WTC11 (cell line): ENCODE measurements at regions not wholly inside any gene's neighbourhood (a gene's known extent, or its start where the extent isn't known, plus 50 kb on each side); places are given as distances from the start of the nearest gene placed in this dataset.

Source experiments
- ATAC-seq: fragments of 200-7000 bp; cut with Tn5 transposase; 2 replicates; pipeline ENCODE4 v1.10.0; 2021; ENCODE audit warnings: mild to moderate bottlenecking, moderate library complexity
- CTCF ChIA-PET: fragments of 300-600 bp; sonication (Branson Sonifier 250); formaldehyde crosslinking; loops from one replicate; lab custom pipeline; 2021; ENCODE audit warnings: antibody characterized with exemption; lab: Charles Lee
- POLR2A ChIA-PET: fragments of 350-600 bp; sonication (Branson Sonifier 250); formaldehyde crosslinking; loops from one replicate; lab custom pipeline; 2021; ENCODE audit warnings: antibody characterized with exemption; lab: Charles Lee
- DNase-seq: peaks from one replicate; pipeline ENCODE4 v3.0.0; 2021; ENCODE audit warnings: low spot score
- H3K27ac Mint-ChIP-seq: 2 replicates; pipeline ENCODE4 v1.8.0; 2021; ENCODE audit warnings: mixed read lengths
- H3K27me3 Mint-ChIP-seq: 2 replicates; pipeline ENCODE4 v1.8.0; 2021; ENCODE audit warnings: low read depth, mild to moderate bottlenecking, moderate library complexity, mixed read lengths
- H3K36me3 Mint-ChIP-seq: 2 replicates; pipeline ENCODE4 v1.8.0; 2021; ENCODE audit warnings: mixed read lengths
- H3K4me1 Mint-ChIP-seq: 2 replicates; pipeline ENCODE4 v1.8.0; 2022; ENCODE audit warnings: mixed read lengths
- H3K4me3 Mint-ChIP-seq: 2 replicates; pipeline ENCODE4 v1.8.0; 2021; ENCODE audit warnings: mild to moderate bottlenecking, moderate library complexity, mixed read lengths
- H3K9me3 Mint-ChIP-seq: 2 replicates; pipeline ENCODE4 v1.8.0; 2021; ENCODE audit warnings: mixed read lengths
- CBFB ChIP-seq: sonication (generic); formaldehyde crosslinking; IDR thresholded peaks from 2 replicates; pipeline ENCODE4 v1.8.1; 2022; ENCODE audit warnings: mild to moderate bottlenecking, low read depth, missing genetic modification reagents
- CREB1 ChIP-seq: sonication (generic); formaldehyde crosslinking; IDR thresholded peaks from 2 replicates; pipeline ENCODE4 v1.8.0; 2023; ENCODE audit warnings: mild to moderate bottlenecking, missing genetic modification reagents
- ELF4 ChIP-seq: sonication (generic); formaldehyde crosslinking; IDR thresholded peaks from 2 replicates; pipeline ENCODE4 v1.8.1; 2022; ENCODE audit warnings: low read depth, mild to moderate bottlenecking, moderate library complexity, missing genetic modification reagents
- FOXJ3 ChIP-seq: sonication (generic); formaldehyde crosslinking; IDR thresholded peaks from 2 replicates; pipeline ENCODE4 v1.9.0; 2021; ENCODE audit warnings: missing genetic modification reagents, mild to moderate bottlenecking, borderline replicate concordance
- IRF2 ChIP-seq: sonication (generic); formaldehyde crosslinking; IDR thresholded peaks from 2 replicates; pipeline ENCODE4 v1.8.0; 2022; ENCODE audit warnings: low read depth, missing genetic modification reagents, borderline replicate concordance
- MXD4 ChIP-seq: fragments of 250-450 bp; sonication (Bioruptor Pico); IDR thresholded peaks from 2 replicates; pipeline ENCODE4 v1.8.0; 2021; ENCODE audit warnings: mild to moderate bottlenecking, moderate library complexity, borderline replicate concordance
- NFATC4 ChIP-seq: fragments of 250-450 bp; sonication (Bioruptor Pico); IDR thresholded peaks from 2 replicates; pipeline ENCODE4 v1.9.0; 2021; ENCODE audit warnings: mild to moderate bottlenecking
- NFYB ChIP-seq: sonication (generic); formaldehyde crosslinking; conservative IDR thresholded peaks from 2 replicates; pipeline ENCODE4 v1.8.0; 2022; ENCODE audit warnings: low read depth, missing genetic modification reagents
- PRRX2 ChIP-seq: fragments of 250-450 bp; sonication (Bioruptor Pico); IDR thresholded peaks from 2 replicates; pipeline ENCODE4 v1.8.0; 2021; ENCODE audit warnings: mild to moderate bottlenecking
- SMAD3 ChIP-seq: sonication (generic); formaldehyde crosslinking; IDR thresholded peaks from 2 replicates; pipeline ENCODE4 v1.8.0; 2022; ENCODE audit warnings: missing genetic modification reagents, mild to moderate bottlenecking, borderline replicate concordance
- TEAD4 ChIP-seq: sonication (generic); formaldehyde crosslinking; IDR thresholded peaks from 2 replicates; pipeline ENCODE4 v1.8.0; 2022; ENCODE audit warnings: mild to moderate bottlenecking, missing genetic modification reagents
- ZNF232 ChIP-seq: sonication (generic); formaldehyde crosslinking; IDR thresholded peaks from 2 replicates; pipeline ENCODE4 v1.8.0; 2022; ENCODE audit warnings: mild to moderate bottlenecking, missing genetic modification reagents
- ZNF396 ChIP-seq: fragments of 250-450 bp; sonication (Bioruptor Pico); IDR thresholded peaks from 2 replicates; pipeline ENCODE4 v1.8.0; 2021; ENCODE audit warnings: mild to moderate bottlenecking, moderate library complexity, borderline replicate concordance
- ZNF671 ChIP-seq: fragments of 250-450 bp; sonication (Bioruptor Pico); IDR thresholded peaks from 2 replicates; pipeline ENCODE4 v1.8.0; 2021; ENCODE audit warnings: mild to moderate bottlenecking
- TF ChIP-seq, protein P1 (sequence below): sonication (generic); formaldehyde crosslinking; IDR thresholded peaks from 2 replicates; pipeline ENCODE4 v1.8.0; 2022; ENCODE audit warnings: mild to moderate bottlenecking, missing genetic modification reagents
- TF ChIP-seq, protein P2 (sequence below): fragments of 250-450 bp; sonication (Bioruptor Pico); IDR thresholded peaks from 2 replicates; pipeline ENCODE4 v2.1.2; 2022; ENCODE audit warnings: mild to moderate bottlenecking, moderate library complexity
- TF ChIP-seq, protein P3 (sequence below): sonication (generic); formaldehyde crosslinking; IDR thresholded peaks from 2 replicates; pipeline ENCODE4 v1.8.0; 2023; ENCODE audit warnings: missing genetic modification reagents, mild to moderate bottlenecking, borderline replicate concordance
- TF ChIP-seq, protein P4 (sequence below): sonication (generic); formaldehyde crosslinking; IDR thresholded peaks from 2 replicates; pipeline ENCODE4 v1.8.1; 2023; ENCODE audit warnings: mild to moderate bottlenecking, missing genetic modification reagents, moderate library complexity
- TF ChIP-seq, protein P5 (sequence below): fragments of 250-450 bp; sonication (Bioruptor Pico); IDR thresholded peaks from 2 replicates; pipeline ENCODE4 v1.9.0; 2021; ENCODE audit warnings: mild to moderate bottlenecking, borderline replicate concordance
- TF ChIP-seq, protein P6 (sequence below): sonication (generic); formaldehyde crosslinking; IDR thresholded peaks from 2 replicates; pipeline ENCODE4 v1.8.0; 2022; ENCODE audit warnings: mild to moderate bottlenecking, missing genetic modification reagents

GRCh38 chr4:156459584-156459983 is 505.9 kb upstream of the CTSO start (continued):
- TF ChIP-seq, protein P1, sequence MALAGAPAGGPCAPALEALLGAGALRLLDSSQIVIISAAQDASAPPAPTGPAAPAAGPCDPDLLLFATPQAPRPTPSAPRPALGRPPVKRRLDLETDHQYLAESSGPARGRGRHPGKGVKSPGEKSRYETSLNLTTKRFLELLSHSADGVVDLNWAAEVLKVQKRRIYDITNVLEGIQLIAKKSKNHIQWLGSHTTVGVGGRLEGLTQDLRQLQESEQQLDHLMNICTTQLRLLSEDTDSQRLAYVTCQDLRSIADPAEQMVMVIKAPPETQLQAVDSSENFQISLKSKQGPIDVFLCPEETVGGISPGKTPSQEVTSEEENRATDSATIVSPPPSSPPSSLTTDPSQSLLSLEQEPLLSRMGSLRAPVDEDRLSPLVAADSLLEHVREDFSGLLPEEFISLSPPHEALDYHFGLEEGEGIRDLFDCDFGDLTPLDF (CRISPR knock-in tag): no peak
- no peak for TF ChIP-seq NFYB (CRISPR knock-in tag)
- TF ChIP-seq SMAD3 (CRISPR knock-in tag): no peak
- TF ChIP-seq, protein P2, sequence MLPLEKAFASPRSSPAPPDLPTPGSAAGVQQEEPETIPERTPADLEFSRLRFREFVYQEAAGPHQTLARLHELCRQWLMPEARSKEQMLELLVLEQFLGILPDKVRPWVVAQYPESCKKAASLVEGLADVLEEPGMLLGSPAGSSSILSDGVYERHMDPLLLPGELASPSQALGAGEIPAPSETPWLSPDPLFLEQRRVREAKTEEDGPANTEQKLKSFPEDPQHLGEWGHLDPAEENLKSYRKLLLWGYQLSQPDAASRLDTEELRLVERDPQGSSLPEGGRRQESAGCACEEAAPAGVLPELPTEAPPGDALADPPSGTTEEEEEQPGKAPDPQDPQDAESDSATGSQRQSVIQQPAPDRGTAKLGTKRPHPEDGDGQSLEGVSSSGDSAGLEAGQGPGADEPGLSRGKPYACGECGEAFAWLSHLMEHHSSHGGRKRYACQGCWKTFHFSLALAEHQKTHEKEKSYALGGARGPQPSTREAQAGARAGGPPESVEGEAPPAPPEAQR (CRISPR knock-in tag): no peak
- TF ChIP-seq, protein P3, sequence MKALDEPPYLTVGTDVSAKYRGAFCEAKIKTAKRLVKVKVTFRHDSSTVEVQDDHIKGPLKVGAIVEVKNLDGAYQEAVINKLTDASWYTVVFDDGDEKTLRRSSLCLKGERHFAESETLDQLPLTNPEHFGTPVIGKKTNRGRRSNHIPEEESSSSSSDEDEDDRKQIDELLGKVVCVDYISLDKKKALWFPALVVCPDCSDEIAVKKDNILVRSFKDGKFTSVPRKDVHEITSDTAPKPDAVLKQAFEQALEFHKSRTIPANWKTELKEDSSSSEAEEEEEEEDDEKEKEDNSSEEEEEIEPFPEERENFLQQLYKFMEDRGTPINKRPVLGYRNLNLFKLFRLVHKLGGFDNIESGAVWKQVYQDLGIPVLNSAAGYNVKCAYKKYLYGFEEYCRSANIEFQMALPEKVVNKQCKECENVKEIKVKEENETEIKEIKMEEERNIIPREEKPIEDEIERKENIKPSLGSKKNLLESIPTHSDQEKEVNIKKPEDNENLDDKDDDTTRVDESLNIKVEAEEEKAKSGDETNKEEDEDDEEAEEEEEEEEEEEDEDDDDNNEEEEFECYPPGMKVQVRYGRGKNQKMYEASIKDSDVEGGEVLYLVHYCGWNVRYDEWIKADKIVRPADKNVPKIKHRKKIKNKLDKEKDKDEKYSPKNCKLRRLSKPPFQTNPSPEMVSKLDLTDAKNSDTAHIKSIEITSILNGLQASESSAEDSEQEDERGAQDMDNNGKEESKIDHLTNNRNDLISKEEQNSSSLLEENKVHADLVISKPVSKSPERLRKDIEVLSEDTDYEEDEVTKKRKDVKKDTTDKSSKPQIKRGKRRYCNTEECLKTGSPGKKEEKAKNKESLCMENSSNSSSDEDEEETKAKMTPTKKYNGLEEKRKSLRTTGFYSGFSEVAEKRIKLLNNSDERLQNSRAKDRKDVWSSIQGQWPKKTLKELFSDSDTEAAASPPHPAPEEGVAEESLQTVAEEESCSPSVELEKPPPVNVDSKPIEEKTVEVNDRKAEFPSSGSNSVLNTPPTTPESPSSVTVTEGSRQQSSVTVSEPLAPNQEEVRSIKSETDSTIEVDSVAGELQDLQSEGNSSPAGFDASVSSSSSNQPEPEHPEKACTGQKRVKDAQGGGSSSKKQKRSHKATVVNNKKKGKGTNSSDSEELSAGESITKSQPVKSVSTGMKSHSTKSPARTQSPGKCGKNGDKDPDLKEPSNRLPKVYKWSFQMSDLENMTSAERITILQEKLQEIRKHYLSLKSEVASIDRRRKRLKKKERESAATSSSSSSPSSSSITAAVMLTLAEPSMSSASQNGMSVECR: no peak
- TF ChIP-seq CBFB (CRISPR knock-in tag): no peak
- TF ChIP-seq ZNF396 (CRISPR knock-in tag): no peak
- no peak for TF ChIP-seq TEAD4 (CRISPR knock-in tag)
- TF ChIP-seq, protein P4, sequence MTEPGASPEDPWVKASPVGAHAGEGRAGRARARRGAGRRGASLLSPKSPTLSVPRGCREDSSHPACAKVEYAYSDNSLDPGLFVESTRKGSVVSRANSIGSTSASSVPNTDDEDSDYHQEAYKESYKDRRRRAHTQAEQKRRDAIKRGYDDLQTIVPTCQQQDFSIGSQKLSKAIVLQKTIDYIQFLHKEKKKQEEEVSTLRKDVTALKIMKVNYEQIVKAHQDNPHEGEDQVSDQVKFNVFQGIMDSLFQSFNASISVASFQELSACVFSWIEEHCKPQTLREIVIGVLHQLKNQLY: no peak
- TF ChIP-seq, protein P5, sequence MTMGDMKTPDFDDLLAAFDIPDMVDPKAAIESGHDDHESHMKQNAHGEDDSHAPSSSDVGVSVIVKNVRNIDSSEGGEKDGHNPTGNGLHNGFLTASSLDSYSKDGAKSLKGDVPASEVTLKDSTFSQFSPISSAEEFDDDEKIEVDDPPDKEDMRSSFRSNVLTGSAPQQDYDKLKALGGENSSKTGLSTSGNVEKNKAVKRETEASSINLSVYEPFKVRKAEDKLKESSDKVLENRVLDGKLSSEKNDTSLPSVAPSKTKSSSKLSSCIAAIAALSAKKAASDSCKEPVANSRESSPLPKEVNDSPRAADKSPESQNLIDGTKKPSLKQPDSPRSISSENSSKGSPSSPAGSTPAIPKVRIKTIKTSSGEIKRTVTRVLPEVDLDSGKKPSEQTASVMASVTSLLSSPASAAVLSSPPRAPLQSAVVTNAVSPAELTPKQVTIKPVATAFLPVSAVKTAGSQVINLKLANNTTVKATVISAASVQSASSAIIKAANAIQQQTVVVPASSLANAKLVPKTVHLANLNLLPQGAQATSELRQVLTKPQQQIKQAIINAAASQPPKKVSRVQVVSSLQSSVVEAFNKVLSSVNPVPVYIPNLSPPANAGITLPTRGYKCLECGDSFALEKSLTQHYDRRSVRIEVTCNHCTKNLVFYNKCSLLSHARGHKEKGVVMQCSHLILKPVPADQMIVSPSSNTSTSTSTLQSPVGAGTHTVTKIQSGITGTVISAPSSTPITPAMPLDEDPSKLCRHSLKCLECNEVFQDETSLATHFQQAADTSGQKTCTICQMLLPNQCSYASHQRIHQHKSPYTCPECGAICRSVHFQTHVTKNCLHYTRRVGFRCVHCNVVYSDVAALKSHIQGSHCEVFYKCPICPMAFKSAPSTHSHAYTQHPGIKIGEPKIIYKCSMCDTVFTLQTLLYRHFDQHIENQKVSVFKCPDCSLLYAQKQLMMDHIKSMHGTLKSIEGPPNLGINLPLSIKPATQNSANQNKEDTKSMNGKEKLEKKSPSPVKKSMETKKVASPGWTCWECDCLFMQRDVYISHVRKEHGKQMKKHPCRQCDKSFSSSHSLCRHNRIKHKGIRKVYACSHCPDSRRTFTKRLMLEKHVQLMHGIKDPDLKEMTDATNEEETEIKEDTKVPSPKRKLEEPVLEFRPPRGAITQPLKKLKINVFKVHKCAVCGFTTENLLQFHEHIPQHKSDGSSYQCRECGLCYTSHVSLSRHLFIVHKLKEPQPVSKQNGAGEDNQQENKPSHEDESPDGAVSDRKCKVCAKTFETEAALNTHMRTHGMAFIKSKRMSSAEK: no peak
- TF ChIP-seq NFATC4: no peak
- TF ChIP-seq CREB1 (CRISPR knock-in tag): no peak

GRCh38 chr4:156456830-156457229 is 503.2 kb upstream of the CTSO start:
- no peak overlapping the region for H3K4me3 Mint-ChIP-seq
- H3K27ac Mint-ChIP-seq: no peak overlapping the region
- ATAC-seq (no peak), DNase-seq (no peak)
- peaks cover 7% of the 10 kb centered on the region; the same call in 1 of the 2 replicates for H3K36me3 Mint-ChIP-seq
- H3K4me1 Mint-ChIP-seq: no peaks in the 10 kb centered on the region
- CTCF ChIA-PET: no interaction called here
- H3K27me3 Mint-ChIP-seq: no peaks in the 10 kb centered on the region; the same call in 1 of the 2 replicates
- H3K9me3 Mint-ChIP-seq: peaks cover 22% of the 10 kb centered on the region
- POLR2A ChIA-PET: no interaction called here
- TF ChIP-seq ZNF232 (CRISPR knock-in tag): no peak
- no peak for TF ChIP-seq IRF2 (CRISPR knock-in tag)
- TF ChIP-seq PRRX2 (CRISPR knock-in tag): no peak
- TF ChIP-seq CBFB (CRISPR knock-in tag): no peak
- TF ChIP-seq ZNF671 (CRISPR knock-in tag): no peak
- TF ChIP-seq FOXJ3 (CRISPR knock-in tag): no peak
- no peak for TF ChIP-seq ELF4 (CRISPR knock-in tag)
- TF ChIP-seq MXD4: no peak
- TF ChIP-seq NFYB (CRISPR knock-in tag): no peak
- TF ChIP-seq, protein P6, sequence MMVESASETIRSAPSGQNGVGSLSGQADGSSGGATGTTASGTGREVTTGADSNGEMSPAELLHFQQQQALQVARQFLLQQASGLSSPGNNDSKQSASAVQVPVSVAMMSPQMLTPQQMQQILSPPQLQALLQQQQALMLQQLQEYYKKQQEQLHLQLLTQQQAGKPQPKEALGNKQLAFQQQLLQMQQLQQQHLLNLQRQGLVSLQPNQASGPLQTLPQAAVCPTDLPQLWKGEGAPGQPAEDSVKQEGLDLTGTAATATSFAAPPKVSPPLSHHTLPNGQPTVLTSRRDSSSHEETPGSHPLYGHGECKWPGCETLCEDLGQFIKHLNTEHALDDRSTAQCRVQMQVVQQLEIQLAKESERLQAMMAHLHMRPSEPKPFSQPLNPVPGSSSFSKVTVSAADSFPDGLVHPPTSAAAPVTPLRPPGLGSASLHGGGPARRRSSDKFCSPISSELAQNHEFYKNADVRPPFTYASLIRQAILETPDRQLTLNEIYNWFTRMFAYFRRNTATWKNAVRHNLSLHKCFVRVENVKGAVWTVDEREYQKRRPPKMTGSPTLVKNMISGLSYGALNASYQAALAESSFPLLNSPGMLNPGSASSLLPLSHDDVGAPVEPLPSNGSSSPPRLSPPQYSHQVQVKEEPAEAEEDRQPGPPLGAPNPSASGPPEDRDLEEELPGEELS (CRISPR knock-in tag): no peak
